Heart left ventricle (tissue), 13 donors: ENCODE measurements at regions not wholly inside any gene's neighbourhood (a gene's known extent, or its start where the extent isn't known, plus 50 kb on each side); places are given as distances from the start of the nearest gene placed in this dataset.

Source experiments
- POLR2A ChIP-seq, 2 donors: fragments of 450-650 bp; IDR thresholded peaks; one replicate each; pipeline ENCODE4 v1.6.1; 2017; ENCODE audit warnings: antibody characterized with exemption in 2 of 2, mild to moderate bottlenecking in 2 of 2, moderate library complexity in 2 of 2
- TF ChIP-seq, protein P1 (sequence below), 12 donors: fragments of 200-600 bp; sonication (generic) in 4 of 12; IDR thresholded peaks; one replicate each; pipeline versions ENCODE4 v1.5.0 to v1.8.0; 2018 to 2022; ENCODE audit warnings: antibody characterized with exemption in 12 of 12, mild to moderate bottlenecking in 5 of 12
- donor health status: ischemic (EF 13 %, LVEDD 7.1; RV severe dilation, severe dysfunction).
- donor health status: DM: no; HTN: yes; CAD: no.
- donor health status: DM: no; HTN: no; CAD: no.
- donor health status: ischemic (EF 25% LVEDD 6.9; RV normal size, moderate dysfunction).
- donor health status: ischemic (EF 25% LVEDD 5.7; RV mildly dilated, moderate dysfunction).
- donor health status: ischemic (EF 35%, LVEDD 5.7; RV mildly dilated, moderate dysfunction).
- donor health status: nonischemic (EF 11% LVEDD 7.7; RV severe dilation, severe dysfunction).
- donor health status: DM: yes; HTN: yes; CAD: no.
- donor health status: PGD.
- donor health status: ischemic (EF 29% LVEDD 5.4; RV normal size, mild dysfunction).
- donor health status: nonischemic (EF 23%, LVEDD 6.1; RV moderate dilation, normal function).

DNA sequence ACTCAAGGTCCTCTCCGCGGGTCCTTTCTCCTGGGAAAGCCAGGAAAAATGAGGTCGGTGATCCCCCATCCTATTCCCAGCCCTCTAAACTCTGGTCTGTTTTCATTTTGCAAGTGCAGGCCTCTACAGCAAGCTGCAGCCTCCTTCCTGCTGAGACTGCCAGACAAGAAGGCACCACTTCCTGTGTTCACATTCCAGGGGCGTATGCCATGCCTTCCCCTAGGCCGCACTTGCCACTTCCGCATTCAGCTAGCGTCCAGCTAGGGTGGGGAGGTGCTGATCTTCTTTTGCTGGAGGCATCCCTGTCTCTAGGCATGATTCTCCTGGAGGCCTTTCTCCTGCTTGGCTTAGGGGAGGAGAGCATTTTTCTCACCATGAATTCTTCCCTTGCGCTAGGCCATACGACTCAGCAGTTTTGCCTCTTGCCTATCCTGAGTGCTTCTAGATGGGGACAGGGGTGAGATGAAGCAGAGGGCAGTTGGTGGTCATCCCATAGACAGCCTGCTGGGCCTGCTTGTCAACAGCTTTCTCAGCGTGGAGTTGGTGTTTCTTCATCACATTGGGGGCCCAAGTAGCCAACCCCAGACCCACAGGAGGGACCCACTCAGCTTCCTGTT is 328.9 kb downstream of the RPS24 start:
- TF ChIP-seq, protein P1, sequence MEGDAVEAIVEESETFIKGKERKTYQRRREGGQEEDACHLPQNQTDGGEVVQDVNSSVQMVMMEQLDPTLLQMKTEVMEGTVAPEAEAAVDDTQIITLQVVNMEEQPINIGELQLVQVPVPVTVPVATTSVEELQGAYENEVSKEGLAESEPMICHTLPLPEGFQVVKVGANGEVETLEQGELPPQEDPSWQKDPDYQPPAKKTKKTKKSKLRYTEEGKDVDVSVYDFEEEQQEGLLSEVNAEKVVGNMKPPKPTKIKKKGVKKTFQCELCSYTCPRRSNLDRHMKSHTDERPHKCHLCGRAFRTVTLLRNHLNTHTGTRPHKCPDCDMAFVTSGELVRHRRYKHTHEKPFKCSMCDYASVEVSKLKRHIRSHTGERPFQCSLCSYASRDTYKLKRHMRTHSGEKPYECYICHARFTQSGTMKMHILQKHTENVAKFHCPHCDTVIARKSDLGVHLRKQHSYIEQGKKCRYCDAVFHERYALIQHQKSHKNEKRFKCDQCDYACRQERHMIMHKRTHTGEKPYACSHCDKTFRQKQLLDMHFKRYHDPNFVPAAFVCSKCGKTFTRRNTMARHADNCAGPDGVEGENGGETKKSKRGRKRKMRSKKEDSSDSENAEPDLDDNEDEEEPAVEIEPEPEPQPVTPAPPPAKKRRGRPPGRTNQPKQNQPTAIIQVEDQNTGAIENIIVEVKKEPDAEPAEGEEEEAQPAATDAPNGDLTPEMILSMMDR (IDR thresholded peaks at IDR 0.05), result no peak
- no peak for TF ChIP-seq POLR2A (IDR thresholded peaks at IDR 0.05)
